ENCODE measurements at regions not wholly inside any gene's neighbourhood (a gene's known extent, or its start where the extent isn't known, plus 50 kb on each side); places are given as distances from the start of the nearest gene placed in this dataset.

GRCh38 chr20:11453430-11453829 is 464.3 kb upstream of the BTBD3 start:
- TF ChIP-seq ZNF512 (CRISPR knock-in tag; IDR thresholded peaks at IDR 0.05; ENCODE audit: borderline replicate concordance) = no peak
- no peak for TF ChIP-seq ZNF317 (CRISPR knock-in tag; IDR thresholded peaks at IDR 0.05; ENCODE audit: borderline replicate concordance, low read depth)
- TF ChIP-seq, protein P1, sequence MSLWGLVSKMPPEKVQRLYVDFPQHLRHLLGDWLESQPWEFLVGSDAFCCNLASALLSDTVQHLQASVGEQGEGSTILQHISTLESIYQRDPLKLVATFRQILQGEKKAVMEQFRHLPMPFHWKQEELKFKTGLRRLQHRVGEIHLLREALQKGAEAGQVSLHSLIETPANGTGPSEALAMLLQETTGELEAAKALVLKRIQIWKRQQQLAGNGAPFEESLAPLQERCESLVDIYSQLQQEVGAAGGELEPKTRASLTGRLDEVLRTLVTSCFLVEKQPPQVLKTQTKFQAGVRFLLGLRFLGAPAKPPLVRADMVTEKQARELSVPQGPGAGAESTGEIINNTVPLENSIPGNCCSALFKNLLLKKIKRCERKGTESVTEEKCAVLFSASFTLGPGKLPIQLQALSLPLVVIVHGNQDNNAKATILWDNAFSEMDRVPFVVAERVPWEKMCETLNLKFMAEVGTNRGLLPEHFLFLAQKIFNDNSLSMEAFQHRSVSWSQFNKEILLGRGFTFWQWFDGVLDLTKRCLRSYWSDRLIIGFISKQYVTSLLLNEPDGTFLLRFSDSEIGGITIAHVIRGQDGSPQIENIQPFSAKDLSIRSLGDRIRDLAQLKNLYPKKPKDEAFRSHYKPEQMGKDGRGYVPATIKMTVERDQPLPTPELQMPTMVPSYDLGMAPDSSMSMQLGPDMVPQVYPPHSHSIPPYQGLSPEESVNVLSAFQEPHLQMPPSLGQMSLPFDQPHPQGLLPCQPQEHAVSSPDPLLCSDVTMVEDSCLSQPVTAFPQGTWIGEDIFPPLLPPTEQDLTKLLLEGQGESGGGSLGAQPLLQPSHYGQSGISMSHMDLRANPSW (CRISPR knock-in tag; conservative IDR thresholded peaks at IDR 0.05; ENCODE audit: low read depth) = no peak
- TF ChIP-seq, protein P2, sequence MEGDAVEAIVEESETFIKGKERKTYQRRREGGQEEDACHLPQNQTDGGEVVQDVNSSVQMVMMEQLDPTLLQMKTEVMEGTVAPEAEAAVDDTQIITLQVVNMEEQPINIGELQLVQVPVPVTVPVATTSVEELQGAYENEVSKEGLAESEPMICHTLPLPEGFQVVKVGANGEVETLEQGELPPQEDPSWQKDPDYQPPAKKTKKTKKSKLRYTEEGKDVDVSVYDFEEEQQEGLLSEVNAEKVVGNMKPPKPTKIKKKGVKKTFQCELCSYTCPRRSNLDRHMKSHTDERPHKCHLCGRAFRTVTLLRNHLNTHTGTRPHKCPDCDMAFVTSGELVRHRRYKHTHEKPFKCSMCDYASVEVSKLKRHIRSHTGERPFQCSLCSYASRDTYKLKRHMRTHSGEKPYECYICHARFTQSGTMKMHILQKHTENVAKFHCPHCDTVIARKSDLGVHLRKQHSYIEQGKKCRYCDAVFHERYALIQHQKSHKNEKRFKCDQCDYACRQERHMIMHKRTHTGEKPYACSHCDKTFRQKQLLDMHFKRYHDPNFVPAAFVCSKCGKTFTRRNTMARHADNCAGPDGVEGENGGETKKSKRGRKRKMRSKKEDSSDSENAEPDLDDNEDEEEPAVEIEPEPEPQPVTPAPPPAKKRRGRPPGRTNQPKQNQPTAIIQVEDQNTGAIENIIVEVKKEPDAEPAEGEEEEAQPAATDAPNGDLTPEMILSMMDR (IDR thresholded peaks at IDR 0.05) = no peak
- no peak for TF ChIP-seq NR2C2 (CRISPR knock-in tag; IDR thresholded peaks at IDR 0.05)
- no peak for TF ChIP-seq HMGA2 (CRISPR knock-in tag; IDR thresholded peaks at IDR 0.05)
- TF ChIP-seq MXD4 (CRISPR knock-in tag; IDR thresholded peaks at IDR 0.05; ENCODE audit: borderline replicate concordance) = no peak
- no peak for TF ChIP-seq ZNF281 (CRISPR knock-in tag; IDR thresholded peaks at IDR 0.05)
- TF ChIP-seq, protein P3, sequence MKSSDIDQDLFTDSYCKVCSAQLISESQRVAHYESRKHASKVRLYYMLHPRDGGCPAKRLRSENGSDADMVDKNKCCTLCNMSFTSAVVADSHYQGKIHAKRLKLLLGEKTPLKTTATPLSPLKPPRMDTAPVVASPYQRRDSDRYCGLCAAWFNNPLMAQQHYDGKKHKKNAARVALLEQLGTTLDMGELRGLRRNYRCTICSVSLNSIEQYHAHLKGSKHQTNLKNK (CRISPR knock-in tag; IDR thresholded peaks at IDR 0.05) = no peak
- DNase-seq (ENCODE audit: low spot score) = no peak
- H3K4me1 Mint-ChIP-seq = peaks cover 41% of the 10 kb centered on the region
- H3K4me3 Mint-ChIP-seq = no peak overlapping the region
- no peaks in the 10 kb centered on the region for H3K36me3 Mint-ChIP-seq
- no peak for ATAC-seq
- no peak overlapping the region for H3K27ac Mint-ChIP-seq
- ChIA-PET POLR2A (no interaction called here), CTCF (no interaction called here)
- no peaks in the 10 kb centered on the region for H3K27me3 Mint-ChIP-seq (ENCODE audit: low read depth)
- H3K9me3 Mint-ChIP-seq = peaks cover 5% of the 10 kb centered on the region

DNA sequence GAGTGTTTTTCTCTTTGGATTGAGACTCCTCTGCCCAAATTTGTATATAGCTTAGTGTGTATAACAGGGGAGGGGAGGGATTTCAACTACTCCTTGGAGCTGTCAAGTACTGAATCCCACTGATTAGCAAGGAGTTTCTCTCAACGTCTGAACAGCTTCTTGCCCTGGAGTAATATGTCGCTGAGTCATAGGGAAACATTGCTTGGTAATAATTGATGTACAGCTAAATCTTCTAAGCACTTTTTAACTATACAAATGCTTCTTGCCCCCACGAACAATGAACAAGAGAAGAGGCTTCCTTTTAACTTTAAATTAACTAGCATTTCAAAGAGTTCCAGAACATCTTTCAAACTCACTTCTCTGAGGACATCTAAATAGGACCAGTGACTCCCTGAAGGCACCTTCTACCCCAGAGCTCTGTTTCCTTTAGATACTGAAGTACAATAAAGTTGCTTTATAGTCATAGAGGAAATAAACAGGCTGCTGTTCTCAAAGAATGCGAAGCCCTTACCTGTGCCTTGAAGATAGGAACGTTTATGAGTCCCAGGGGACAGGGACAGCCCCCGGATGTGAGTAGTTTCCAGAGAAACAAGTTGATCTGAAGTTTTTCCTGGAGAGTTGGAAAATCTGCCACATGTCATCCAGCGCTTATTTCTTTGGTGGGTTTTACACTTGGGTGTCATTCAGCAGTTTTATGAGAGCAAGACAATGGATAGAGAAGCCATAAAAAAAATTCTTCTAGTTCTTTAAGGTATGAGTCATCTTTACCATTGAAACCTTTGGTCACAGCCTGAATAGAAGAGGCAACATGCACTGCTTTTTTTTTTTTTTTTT is 462.5 kb upstream of the BTBD3 start:
- Mint-ChIP-seq H3K27ac (no peak overlapping the region), H3K9me3 (peaks cover 2% of the 10 kb centered on the region), H3K4me1 (peaks cover 51% of the 10 kb centered on the region), H3K36me3 (no peaks in the 10 kb centered on the region), H3K27me3 (ENCODE audit: low read depth) (no peaks in the 10 kb centered on the region), H3K4me3 (no peak overlapping the region)
- ChIA-PET POLR2A (no interaction called here), CTCF (no interaction called here)
- TF ChIP-seq MAX (CRISPR knock-in tag; IDR thresholded peaks at IDR 0.05) (no peak), ZNF317 (CRISPR knock-in tag; IDR thresholded peaks at IDR 0.05; ENCODE audit: borderline replicate concordance, low read depth) (no peak)
- TF ChIP-seq, protein P4, sequence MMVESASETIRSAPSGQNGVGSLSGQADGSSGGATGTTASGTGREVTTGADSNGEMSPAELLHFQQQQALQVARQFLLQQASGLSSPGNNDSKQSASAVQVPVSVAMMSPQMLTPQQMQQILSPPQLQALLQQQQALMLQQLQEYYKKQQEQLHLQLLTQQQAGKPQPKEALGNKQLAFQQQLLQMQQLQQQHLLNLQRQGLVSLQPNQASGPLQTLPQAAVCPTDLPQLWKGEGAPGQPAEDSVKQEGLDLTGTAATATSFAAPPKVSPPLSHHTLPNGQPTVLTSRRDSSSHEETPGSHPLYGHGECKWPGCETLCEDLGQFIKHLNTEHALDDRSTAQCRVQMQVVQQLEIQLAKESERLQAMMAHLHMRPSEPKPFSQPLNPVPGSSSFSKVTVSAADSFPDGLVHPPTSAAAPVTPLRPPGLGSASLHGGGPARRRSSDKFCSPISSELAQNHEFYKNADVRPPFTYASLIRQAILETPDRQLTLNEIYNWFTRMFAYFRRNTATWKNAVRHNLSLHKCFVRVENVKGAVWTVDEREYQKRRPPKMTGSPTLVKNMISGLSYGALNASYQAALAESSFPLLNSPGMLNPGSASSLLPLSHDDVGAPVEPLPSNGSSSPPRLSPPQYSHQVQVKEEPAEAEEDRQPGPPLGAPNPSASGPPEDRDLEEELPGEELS (CRISPR knock-in tag; IDR thresholded peaks at IDR 0.05) = no peak
- no peak for DNase-seq (ENCODE audit: low spot score)
- no peak for ATAC-seq
